SKM-1 treated with dmso at 0.1 percent for 144 hours (cell line): ENCODE measurements at regions not wholly inside any gene's neighbourhood (a gene's known extent, or its start where the extent isn't known, plus 50 kb on each side); places are given as distances from the start of the nearest gene placed in this dataset.
"Not testable (repeated sequence)": the region's sequence is repeated elsewhere in the genome, so short reads cannot be mapped to it uniquely, and the experiment has no call there.

Source experiments
- DNase-seq: peaks from one replicate; lab custom pipeline; 2025; ENCODE audit not compliant: unreplicated experiment; lab: John Stamatoyannopoulos, UW

- DNase-seq = no peak
These were observed 561.0 kb downstream of the LTN1 start for GRCh38 chr21:28431527-28432200.

DNA sequence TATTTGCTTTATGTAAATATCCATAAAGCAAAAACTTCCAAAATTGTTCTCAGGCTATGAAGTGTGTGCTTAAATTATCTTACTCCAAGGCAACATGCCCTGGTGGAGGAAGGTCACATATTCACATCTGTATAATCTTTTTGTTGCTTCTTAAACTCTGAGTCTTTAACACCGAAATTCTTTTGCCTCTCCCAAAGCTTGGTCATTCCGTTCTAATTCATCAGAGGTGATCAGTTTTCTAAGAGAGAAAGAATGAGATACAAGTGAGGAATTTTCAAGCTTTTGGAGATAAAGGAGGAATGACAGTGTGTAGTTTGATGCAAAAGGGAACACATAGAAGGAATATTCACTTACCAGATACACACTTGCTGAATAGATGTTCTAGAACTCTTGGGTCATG is 561.7 kb downstream of the LTN1 start:
- DNase-seq = no peak

DNA sequence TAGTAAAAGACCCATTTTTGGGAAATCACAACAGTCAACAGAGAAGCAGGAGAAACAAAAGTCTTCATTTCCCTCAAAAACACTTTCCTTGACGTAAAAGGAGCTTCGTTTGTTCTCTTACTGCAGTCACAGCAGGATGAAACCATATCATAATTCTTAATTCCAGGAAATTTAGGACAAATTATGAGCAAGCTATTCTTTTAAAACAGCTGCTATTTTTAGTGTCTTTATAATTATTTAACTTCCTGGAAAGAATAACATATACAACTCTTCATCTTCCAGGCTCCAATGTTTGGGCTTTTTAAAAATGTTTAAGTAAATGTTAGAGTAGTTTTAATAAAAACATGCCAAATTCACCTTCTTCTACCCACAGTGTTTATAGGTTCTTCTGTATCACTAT is 563.5 kb downstream of the LTN1 start:
- DNase-seq = no peak

GRCh38 chr21:28427394-28428022 is 565.2 kb downstream of the LTN1 start:
- no peak for DNase-seq

GRCh38 chr21:28426545-28426944 is 566.1 kb downstream of the LTN1 start:
- DNase-seq = no peak

DNA sequence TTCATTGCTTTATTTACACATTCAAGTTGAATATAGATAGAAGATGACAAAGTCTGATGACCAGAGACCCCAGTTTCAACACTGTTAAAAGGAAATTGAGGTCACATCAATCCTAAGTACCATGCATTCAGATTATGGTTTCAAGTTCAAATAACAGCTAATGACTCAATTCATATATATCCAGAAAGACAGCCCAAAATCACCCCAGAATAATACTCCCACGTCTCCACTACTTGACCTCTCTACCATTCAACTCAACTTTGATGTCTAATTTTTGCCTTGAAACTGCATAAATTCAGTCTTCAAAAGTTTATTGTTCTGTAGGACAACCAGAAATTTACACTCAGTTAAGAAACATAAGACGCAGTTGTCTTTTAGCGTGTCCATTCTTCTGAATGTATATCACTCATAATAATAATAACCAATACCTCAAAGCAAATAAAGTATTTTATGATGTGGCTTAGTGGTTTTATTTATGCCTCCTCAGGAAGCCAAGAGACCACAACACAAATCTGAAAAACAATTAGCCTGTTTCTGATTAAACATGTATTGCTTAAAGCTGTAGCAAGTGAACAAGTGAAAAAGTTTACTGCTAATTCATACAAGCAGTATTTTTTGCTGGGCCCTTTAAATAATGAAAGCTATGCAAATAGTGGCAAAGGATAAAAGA is 569.0 kb downstream of the LTN1 start:
- DNase-seq = no peak

- no peak for DNase-seq
These were observed 570.8 kb downstream of the LTN1 start for GRCh38 chr21:28421716-28422524.

DNA sequence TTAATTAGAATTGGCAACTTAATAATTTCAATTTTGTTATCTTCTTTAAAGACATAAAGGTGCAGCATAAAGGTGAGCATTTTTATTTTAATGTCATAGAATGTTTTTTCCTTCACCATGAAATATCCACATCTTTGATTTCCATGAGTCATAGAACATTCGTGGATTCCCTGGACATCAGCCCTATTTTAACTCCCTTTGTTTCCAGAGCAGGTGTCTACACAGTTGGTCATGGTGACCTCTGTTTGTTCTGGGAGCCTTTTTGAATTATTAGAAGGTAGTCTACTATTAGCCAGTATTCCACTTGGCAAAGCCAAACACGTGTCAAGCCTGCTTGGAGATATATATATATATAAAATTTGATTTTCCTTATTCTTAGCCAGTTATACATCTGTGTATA is 572.9 kb downstream of the LTN1 start:
- DNase-seq = no peak

- DNase-seq = no peak
These were observed 573.8 kb downstream of the LTN1 start for GRCh38 chr21:28418726-28419514.

GRCh38 chr21:28410256-28410655 is 582.4 kb downstream of the LTN1 start:
- peak; percentile 38 for DNase-seq

GRCh38 chr21:28402616-28402989 is 590.1 kb downstream of the LTN1 start:
- no peak for DNase-seq

GRCh38 chr21:28397040-28397439 is 595.6 kb downstream of the LTN1 start:
- DNase-seq = no peak

DNA sequence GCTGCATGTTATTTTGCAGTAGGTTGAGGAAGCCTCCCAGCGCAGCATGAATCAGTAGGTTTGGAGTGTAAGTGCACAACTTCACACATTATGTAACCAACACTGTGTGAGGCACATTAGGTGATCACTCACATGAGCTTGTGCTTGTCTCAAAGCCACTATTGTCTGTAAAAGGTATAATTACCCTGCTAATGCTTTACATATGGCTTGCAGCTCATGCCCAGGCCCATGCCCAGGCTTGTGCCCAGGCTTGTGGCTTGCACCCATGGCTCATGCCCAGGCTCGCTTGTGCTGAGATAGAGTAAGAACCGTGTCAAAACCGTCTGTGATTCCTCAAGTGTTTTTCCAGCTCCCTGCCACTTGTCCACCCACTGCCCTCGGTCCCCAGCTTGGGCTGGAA is 596.3 kb downstream of the LTN1 start:
- no peak for DNase-seq

GRCh38 chr21:28393279-28393678 is 599.4 kb downstream of the LTN1 start:
- no peak for DNase-seq

GRCh38 chr21:28391938-28392849 is 600.5 kb downstream of the LTN1 start:
- DNase-seq = no peak

GRCh38 chr21:28387220-28387619 is 605.5 kb downstream of the LTN1 start:
- DNase-seq = no peak

- no peak for DNase-seq
These were observed 606.8 kb downstream of the LTN1 start for GRCh38 chr21:28385845-28386244.

- not testable (repeated sequence) for DNase-seq
These were observed 611.5 kb downstream of the LTN1 start for GRCh38 chr21:28381000-28381745.

- no peak for DNase-seq
These were observed 612.4 kb downstream of the LTN1 start for GRCh38 chr21:28380241-28380640.
